Medulla oblongata (tissue), 1 donor: ENCODE measurements at regions not wholly inside any gene's neighbourhood (a gene's known extent, or its start where the extent isn't known, plus 50 kb on each side); places are given as distances from the start of the nearest gene placed in this dataset.

ENCODE experiments used
- DNase-seq: peaks from one replicate; pipeline ENCODE4 v3.0.0-alpha.2; 2015; ENCODE audit errors: extremely low spot score

DNA sequence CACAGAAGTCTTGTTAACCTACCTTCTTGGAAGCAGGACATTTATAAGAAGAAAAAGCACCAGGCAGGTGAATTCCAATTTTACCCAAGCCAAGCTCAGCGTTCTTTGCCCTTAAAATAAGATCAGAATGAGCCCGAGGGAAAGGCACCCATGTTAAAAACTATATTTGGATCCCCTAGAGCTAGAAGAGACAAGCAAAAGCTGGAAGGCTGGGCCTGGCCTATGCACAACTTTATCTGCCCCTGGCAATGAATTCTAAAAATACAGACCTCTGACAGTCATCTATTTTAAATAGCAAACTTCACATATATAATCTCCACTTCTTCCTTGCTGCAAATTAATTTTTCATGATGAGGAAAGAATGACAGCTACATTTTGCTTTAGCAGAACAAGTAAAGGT lies 180.9 kb downstream of the FGFR2 start:
- no peak for DNase-seq

DNA sequence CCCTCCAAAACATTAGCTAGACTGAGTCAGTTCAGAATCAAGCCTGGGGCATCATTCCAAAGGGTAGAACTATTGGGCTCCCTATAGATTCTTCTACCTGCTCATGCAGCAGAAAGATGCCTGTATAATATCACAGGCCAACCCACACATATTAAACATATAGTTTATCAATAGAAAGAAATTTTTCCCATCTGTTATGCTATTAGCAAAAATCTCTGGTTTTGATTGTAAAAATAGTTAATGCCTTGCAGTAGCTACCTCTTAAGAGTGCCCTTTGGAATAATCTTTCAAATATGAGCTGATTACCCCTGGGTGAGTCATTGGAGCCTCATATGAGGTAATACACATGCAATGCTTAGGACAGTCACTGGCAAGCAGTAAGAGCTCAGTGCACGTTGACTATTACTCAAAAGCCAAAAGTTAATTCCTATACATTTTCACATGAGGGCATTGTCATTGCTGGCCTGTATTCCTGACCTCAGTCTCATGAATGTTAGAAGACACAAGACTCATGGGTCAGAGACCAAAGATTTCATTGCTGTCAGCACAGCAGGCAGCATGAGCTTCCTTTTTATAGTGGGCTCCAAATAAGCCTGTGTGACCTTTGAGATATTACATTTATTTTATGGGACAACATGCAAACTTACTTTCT lies 180.0 kb downstream of the FGFR2 start:
- no peak for DNase-seq

DNA sequence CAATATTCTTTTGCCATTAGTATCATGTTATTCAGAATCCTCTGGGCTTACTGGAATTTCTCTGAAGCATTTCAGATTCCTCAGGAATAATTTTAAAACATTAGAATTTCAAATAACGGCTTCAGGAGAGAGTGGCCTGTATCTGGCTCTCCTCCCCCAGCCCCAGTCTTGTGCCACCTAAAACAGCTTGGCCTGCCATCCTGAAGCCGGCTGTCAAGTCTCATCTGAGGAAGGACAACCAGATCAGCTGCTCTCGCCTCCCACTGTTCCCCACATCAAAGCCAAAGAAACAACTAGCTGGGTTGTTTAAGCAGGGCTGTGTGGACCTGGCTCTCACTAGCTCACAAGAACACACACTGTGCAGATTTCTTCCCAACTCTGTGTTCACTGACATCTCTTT lies 178.2 kb downstream of the FGFR2 start:
- DNase-seq, result no peak

DNA sequence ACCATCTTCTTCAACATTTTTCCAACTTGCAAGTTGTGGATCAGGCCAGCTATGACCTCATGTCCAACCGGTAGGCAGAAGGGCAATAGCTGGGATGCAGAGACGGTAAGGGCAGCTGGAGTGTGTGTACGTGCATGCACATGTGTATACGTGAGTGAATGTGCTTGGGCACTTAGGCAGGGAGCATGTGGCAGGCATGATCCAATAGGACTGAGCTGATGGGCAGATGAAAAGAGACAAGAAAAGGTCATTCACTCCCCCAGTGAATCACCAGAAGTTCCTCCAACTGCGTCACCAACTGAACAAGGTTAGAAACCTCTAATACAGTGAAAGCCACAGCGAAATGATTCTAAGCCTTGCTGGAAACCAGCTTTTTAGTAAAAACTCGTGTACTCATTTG lies 176.1 kb downstream of the FGFR2 start:
- no peak for DNase-seq

DNA sequence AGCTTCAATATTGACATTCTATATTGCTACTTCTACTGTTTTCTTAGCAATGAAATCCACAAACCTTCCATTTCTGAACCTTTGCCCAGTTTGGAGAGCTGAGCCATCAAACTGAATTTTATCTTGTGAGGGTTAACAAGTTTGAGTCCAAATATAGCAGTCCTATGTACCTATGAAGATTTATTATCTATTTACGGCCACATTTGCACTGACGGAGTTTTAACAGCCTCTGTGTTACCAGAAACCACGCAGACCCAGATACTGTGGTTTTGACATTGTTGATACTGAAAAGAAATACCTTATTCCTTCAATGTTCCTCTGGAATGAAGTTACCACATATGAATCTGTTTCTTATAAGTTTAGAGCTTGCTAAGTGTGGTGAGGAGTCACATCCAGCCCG lies 172.6 kb downstream of the FGFR2 start:
- DNase-seq, result no peak

DNA sequence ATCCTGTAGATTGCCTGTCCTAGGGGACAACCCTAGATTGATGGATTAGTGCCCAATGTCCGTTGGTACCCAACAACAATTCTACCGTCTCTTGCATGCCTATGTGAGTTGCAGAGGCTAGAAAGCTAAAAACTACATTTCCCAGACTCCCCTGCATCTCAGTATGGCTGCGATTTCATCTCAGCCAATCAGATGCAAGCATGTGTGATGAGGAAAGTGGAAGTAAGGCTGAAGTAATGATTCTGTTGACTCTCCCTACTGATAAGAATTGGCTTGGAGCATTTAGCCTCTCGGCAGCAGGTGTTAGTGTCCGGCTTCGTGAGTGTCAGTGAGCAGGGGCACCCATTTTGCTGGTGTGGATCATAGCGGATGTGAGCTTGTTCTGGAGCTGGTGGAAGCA lies 171.9 kb downstream of the FGFR2 start:
- DNase-seq, result no peak
